RWPE1 (cell line): ENCODE measurements at regions not wholly inside any gene's neighbourhood (a gene's known extent, or its start where the extent isn't known, plus 50 kb on each side); places are given as distances from the start of the nearest gene placed in this dataset.

ENCODE experiments used
- CTCF ChIA-PET: fragments of 350-600 bp; sonication (Branson Sonifier 250); formaldehyde crosslinking; extraction: SDS; loops from one replicate; lab custom pipeline; 2021; lab: Yijun Ruan, JAX
- POLR2A ChIA-PET: fragments of 400-600 bp; formaldehyde crosslinking; extraction: SDS; loops from one replicate; lab custom pipeline; 2020; ENCODE audit warnings: antibody characterized with exemption; ENCODE audit not compliant: low non-redundant PET; lab: Yijun Ruan, JAX
- DNase-seq: peaks from one replicate; pipeline ENCODE4 v3.0.0; 2012; ENCODE audit warnings: low spot score
- H3K27ac ChIP-seq: fragments of 450-650 bp; 2 replicates; pipeline ENCODE4 v1.5.1; 2017
- TF ChIP-seq, protein P1 (sequence below): fragments of 450-650 bp; conservative IDR thresholded peaks from 2 replicates; pipeline ENCODE4 v1.5.1; 2017; ENCODE audit warnings: low read depth, mild to moderate bottlenecking

DNA sequence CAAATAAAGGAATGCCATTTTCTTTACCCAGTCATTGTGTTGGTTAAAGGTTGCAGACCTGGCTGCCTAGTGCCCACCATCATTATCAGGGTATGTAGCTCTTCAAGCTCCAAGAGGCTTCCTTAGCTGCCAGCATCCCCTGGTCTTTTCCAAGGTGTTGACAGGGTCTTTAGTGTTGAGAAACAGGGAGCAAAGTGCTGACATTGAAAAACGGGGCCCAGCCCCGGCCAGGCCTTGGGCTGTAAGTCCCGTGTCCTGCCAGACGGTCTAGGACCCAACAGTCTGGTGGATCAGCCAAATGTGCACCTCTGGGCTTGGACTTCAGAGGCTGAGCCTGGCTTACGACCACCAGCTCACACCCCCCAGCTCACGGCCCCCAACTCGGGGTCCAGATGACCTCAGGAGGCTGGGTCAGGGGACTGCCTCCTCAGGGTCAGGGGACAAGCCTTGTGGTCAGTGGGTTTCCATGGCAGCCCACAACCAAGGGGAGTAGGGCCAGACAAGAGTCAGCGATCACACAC is 114.4 kb upstream of the MLN start:
- TF ChIP-seq, protein P1, sequence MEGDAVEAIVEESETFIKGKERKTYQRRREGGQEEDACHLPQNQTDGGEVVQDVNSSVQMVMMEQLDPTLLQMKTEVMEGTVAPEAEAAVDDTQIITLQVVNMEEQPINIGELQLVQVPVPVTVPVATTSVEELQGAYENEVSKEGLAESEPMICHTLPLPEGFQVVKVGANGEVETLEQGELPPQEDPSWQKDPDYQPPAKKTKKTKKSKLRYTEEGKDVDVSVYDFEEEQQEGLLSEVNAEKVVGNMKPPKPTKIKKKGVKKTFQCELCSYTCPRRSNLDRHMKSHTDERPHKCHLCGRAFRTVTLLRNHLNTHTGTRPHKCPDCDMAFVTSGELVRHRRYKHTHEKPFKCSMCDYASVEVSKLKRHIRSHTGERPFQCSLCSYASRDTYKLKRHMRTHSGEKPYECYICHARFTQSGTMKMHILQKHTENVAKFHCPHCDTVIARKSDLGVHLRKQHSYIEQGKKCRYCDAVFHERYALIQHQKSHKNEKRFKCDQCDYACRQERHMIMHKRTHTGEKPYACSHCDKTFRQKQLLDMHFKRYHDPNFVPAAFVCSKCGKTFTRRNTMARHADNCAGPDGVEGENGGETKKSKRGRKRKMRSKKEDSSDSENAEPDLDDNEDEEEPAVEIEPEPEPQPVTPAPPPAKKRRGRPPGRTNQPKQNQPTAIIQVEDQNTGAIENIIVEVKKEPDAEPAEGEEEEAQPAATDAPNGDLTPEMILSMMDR: no peak
- POLR2A ChIA-PET: no interaction called here
- DNase-seq: no peak
- CTCF ChIA-PET: interaction anchor here (0.6 kb wide), 1 partner anchor 40 kb away, joined by 3 read pairs; no protein-coding TSS in a partner anchor
- H3K27ac ChIP-seq: no peak overlapping the region

DNA sequence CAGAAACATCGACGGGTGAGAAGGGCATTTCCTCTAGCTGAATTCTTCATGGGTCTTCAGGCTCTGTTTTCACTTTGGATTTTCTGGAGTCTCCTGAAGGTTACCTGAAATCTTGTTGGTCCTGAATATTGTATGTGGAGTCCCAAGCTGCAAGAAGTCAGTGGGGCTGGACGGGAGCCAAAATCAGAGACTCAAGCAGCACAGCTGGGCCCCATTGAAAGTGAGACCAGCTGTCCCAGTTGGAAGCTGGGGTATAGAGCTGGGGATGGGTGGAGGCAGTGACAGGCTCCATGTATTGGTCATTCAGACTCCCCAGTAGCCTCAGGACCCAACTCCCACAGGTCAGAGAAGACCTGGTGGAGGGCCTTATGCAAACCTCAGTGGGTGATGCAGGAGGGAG is 111.3 kb upstream of the MLN start:
- ChIA-PET CTCF (interaction anchor here (1.0 kb wide), 1 partner anchor 40 kb away, joined by 4 read pairs; no protein-coding TSS in a partner anchor), POLR2A (no interaction called here)
- DNase-seq: no peak
- TF ChIP-seq, protein P1: no peak
- no peak overlapping the region for H3K27ac ChIP-seq

DNA sequence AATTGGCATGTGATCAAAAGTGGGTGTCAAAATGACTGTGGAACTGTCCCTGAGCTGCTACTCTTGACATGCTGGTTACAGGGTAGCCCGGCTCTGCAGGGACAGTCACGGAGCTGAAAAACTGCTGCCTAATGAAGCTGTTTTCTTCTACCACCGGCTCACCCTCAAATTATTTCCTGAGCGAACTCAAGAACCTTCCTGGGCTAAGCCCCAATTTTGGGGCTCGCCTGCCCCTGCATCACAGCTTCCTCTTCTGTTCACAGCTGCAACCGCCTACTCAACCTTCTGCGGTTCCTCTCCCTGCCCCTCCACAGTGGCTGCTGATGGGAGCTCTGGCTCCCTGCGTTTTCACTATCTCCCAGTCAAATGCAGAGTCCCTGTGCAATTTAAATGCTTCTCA is 110.8 kb upstream of the MLN start:
- TF ChIP-seq, protein P1: no peak
- no peak overlapping the region for H3K27ac ChIP-seq
- CTCF ChIA-PET: interaction anchor here (1.0 kb wide), 1 partner anchor 40 kb away, joined by 4 read pairs; no protein-coding TSS in a partner anchor
- no peak for DNase-seq
- POLR2A ChIA-PET: no interaction called here

DNA sequence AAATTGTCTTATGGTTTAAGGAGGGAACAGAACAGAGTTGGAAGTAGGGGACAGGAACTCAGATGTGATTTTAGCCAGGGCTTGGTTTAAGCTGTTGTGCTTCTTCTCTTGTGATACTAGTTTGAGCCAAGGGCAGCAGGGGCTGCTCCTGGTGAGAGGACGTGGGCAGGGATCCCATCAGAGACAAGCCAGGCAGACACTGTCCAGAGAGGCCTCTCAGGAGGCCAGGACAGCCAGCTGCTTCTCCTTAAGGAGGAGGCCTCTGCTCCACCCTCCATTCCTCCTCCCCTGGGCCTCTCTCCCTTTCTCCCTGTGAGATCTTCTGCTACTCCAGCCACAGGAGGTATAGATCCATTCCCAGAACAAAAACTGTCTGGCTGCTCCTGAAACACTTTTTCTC is 108.4 kb upstream of the MLN start:
- H3K27ac ChIP-seq: no peak overlapping the region
- TF ChIP-seq, protein P1: no peak
- no peak for DNase-seq
- ChIA-PET CTCF (interaction anchor here (0.9 kb wide), 1 partner anchor 140 kb away, joined by 3 read pairs; no protein-coding TSS in a partner anchor), POLR2A (interaction anchor here (0.6 kb wide), 1 partner anchor 380 kb away, joined by 3 read pairs; no protein-coding TSS in a partner anchor)

DNA sequence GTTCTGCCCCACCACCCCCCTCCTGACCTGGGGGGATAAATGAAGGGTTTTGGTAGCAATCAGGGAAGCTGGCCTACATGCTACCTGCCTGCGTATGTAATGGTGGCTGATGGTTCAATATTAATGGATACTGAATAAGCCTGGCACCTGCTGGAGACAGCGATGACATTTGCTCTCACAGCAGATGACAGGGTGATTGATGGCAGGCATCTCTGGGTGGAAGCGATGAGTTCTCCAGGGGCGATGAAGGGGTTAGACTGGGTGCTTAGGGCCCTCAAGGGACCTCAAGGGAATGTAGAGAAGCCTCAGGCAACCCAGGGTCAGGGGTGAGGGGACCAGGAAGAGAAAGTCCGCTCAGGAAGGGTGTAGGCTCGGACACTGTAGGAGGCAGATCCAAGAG is 107.7 kb upstream of the MLN start:
- POLR2A ChIA-PET: no interaction called here
- CTCF ChIA-PET: no interaction called here
- H3K27ac ChIP-seq: no peak overlapping the region
- DNase-seq: no peak
- TF ChIP-seq, protein P1: no peak

DNA sequence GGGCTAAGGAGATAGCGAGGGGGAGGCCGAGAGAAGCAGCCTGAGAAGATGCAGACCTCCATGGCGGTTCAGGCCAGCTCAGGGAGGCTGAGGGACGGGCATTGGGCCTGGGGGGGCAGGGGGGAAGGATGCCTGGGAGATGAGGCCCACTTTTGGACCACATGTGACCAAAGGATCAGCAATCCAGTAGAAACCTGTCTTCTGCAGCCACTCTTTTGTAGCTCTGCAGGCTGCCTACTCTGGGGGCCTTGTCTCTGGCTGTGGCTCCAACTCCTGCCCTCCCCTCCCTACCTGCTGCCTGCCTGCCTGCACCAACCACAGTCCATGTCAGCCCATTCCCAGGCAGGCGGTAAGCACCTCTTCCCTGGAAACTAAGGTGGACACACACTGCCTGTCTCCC is 106.8 kb upstream of the MLN start:
- CTCF ChIA-PET: no interaction called here
- TF ChIP-seq, protein P1: no peak
- H3K27ac ChIP-seq: no peak overlapping the region
- POLR2A ChIA-PET: no interaction called here
- DNase-seq: no peak
